SK-N-SH treated with all-trans-retinoic acid at 6 μM for 48 hours (cell line): ENCODE measurements at regions not wholly inside any gene's neighbourhood (a gene's known extent, or its start where the extent isn't known, plus 50 kb on each side); places are given as distances from the start of the nearest gene placed in this dataset.

Source experiments
- ATAC-seq: fragments of 200-7000 bp; cut with Tn5 transposase; 3 replicates; pipeline ENCODE4 v1.9.1; 2020; ENCODE audit warnings: mild to moderate bottlenecking, moderate library complexity
- ARNTL ChIP-seq: fragments of 450-650 bp; formaldehyde crosslinking; IDR thresholded peaks from 2 replicates; pipeline ENCODE4 v1.5.0; 2020; ENCODE audit warnings: low read depth, mild to moderate bottlenecking, moderate library complexity, borderline replicate concordance
- BACH2 ChIP-seq: fragments of 250-450 bp; sonication (Bioruptor Pico); IDR thresholded peaks from 2 replicates; pipeline ENCODE4 v1.9.0; 2021; ENCODE audit warnings: mild to moderate bottlenecking, borderline replicate concordance
- CSDC2 ChIP-seq: fragments of 250-450 bp; sonication (Bioruptor Pico); IDR thresholded peaks from 2 replicates; pipeline ENCODE4 v1.5.0; 2020; ENCODE audit warnings: mild to moderate bottlenecking, moderate library complexity
- CSRNP3 ChIP-seq: fragments of 250-450 bp; sonication (Bioruptor Pico); IDR thresholded peaks from 2 replicates; pipeline ENCODE4 v1.5.1; 2021; ENCODE audit warnings: mild to moderate bottlenecking, moderate library complexity
- ESRRG ChIP-seq: fragments of 250-450 bp; sonication (Bioruptor Pico); IDR thresholded peaks from 2 replicates; pipeline ENCODE4 v1.6.1; 2021; ENCODE audit warnings: mild to moderate bottlenecking
- GLIS3 ChIP-seq: fragments of 250-450 bp; sonication (Bioruptor Pico); IDR thresholded peaks from 2 replicates; pipeline ENCODE4 v1.5.0; 2020; ENCODE audit warnings: mild to moderate bottlenecking, moderate library complexity
- ISL1 ChIP-seq: fragments of 250-450 bp; sonication (Bioruptor Pico); IDR thresholded peaks from 2 replicates; pipeline ENCODE4 v2.1.2; 2022; ENCODE audit warnings: mild to moderate bottlenecking, moderate library complexity
- OSR1 ChIP-seq: fragments of 250-450 bp; sonication (Bioruptor Pico); IDR thresholded peaks from 2 replicates; pipeline ENCODE4 v1.8.0; 2022; ENCODE audit warnings: moderate library complexity, mild to moderate bottlenecking, inconsistent platforms
- SNAI2 ChIP-seq: fragments of 250-450 bp; sonication (Bioruptor Pico); IDR thresholded peaks from 2 replicates; pipeline ENCODE4 v1.5.0; 2020; ENCODE audit warnings: mild to moderate bottlenecking, moderate library complexity
- TCF4 ChIP-seq: fragments of 250-450 bp; sonication (Bioruptor Pico); IDR thresholded peaks from 2 replicates; pipeline ENCODE4 v1.8.0; 2021; ENCODE audit warnings: mild to moderate bottlenecking, moderate library complexity, borderline replicate concordance
- TOX ChIP-seq: fragments of 250-450 bp; sonication (Bioruptor Pico); IDR thresholded peaks from 2 replicates; pipeline ENCODE4 v1.8.0; 2021; ENCODE audit warnings: mild to moderate bottlenecking, moderate library complexity, borderline replicate concordance
- TSHZ2 ChIP-seq: fragments of 250-450 bp; sonication (Bioruptor Pico); IDR thresholded peaks from 2 replicates; pipeline ENCODE4 v1.5.0; 2020; ENCODE audit warnings: mild to moderate bottlenecking, moderate library complexity
- ZC3H10 ChIP-seq: fragments of 250-450 bp; sonication (Bioruptor Pico); IDR thresholded peaks from 2 replicates; pipeline ENCODE4 v1.5.1; 2021; ENCODE audit warnings: mild to moderate bottlenecking, moderate library complexity
- ZFP3 ChIP-seq: fragments of 250-450 bp; sonication (Bioruptor Pico); IDR thresholded peaks from 2 replicates; pipeline ENCODE4 v1.5.0; 2020; ENCODE audit warnings: mild to moderate bottlenecking, moderate library complexity
- ZFP30 ChIP-seq: fragments of 450-650 bp; formaldehyde crosslinking; IDR thresholded peaks from 2 replicates; pipeline ENCODE4 v1.5.0; 2022; ENCODE audit warnings: mild to moderate bottlenecking, moderate library complexity
- ZNF565 ChIP-seq: fragments of 450-650 bp; formaldehyde crosslinking; conservative IDR thresholded peaks from 2 replicates; pipeline ENCODE4 v1.5.0; 2020; ENCODE audit warnings: low read depth, mild to moderate bottlenecking, moderate library complexity
- ZNF70 ChIP-seq: fragments of 450-650 bp; formaldehyde crosslinking; IDR thresholded peaks from 2 replicates; pipeline ENCODE4 v1.5.0; 2020; ENCODE audit warnings: mild to moderate bottlenecking, moderate library complexity
- ZNF8 ChIP-seq: fragments of 450-650 bp; formaldehyde crosslinking; IDR thresholded peaks from 2 replicates; pipeline ENCODE4 v1.5.0; 2020; ENCODE audit warnings: mild to moderate bottlenecking, moderate library complexity
- TF ChIP-seq, protein P1 (sequence below): fragments of 250-450 bp; sonication (Bioruptor Pico); IDR thresholded peaks from 2 replicates; pipeline ENCODE4 v1.8.0; 2020; ENCODE audit warnings: mild to moderate bottlenecking, moderate library complexity, borderline replicate concordance
- TF ChIP-seq, protein P2 (sequence below): fragments of 250-450 bp; sonication (Bioruptor Pico); IDR thresholded peaks from 2 replicates; pipeline ENCODE4 v1.5.1; 2020; ENCODE audit warnings: low read depth, mild to moderate bottlenecking, moderate library complexity
- TF ChIP-seq, protein P3 (sequence below): fragments of 250-450 bp; sonication (Bioruptor Pico); IDR thresholded peaks from 2 replicates; pipeline ENCODE4 v1.8.0; 2021; ENCODE audit warnings: low read depth, mild to moderate bottlenecking, moderate library complexity, borderline replicate concordance

- no peak for ATAC-seq
- TF ChIP-seq ARNTL (CRISPR knock-in tag) = no peak
- TF ChIP-seq TSHZ2 (CRISPR knock-in tag) = no peak
- TF ChIP-seq, protein P1, sequence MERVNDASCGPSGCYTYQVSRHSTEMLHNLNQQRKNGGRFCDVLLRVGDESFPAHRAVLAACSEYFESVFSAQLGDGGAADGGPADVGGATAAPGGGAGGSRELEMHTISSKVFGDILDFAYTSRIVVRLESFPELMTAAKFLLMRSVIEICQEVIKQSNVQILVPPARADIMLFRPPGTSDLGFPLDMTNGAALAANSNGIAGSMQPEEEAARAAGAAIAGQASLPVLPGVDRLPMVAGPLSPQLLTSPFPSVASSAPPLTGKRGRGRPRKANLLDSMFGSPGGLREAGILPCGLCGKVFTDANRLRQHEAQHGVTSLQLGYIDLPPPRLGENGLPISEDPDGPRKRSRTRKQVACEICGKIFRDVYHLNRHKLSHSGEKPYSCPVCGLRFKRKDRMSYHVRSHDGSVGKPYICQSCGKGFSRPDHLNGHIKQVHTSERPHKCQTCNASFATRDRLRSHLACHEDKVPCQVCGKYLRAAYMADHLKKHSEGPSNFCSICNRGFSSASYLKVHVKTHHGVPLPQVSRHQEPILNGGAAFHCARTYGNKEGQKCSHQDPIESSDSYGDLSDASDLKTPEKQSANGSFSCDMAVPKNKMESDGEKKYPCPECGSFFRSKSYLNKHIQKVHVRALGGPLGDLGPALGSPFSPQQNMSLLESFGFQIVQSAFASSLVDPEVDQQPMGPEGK (CRISPR knock-in tag) = no peak
- no peak for TF ChIP-seq ZNF8 (CRISPR knock-in tag)
- TF ChIP-seq, protein P2, sequence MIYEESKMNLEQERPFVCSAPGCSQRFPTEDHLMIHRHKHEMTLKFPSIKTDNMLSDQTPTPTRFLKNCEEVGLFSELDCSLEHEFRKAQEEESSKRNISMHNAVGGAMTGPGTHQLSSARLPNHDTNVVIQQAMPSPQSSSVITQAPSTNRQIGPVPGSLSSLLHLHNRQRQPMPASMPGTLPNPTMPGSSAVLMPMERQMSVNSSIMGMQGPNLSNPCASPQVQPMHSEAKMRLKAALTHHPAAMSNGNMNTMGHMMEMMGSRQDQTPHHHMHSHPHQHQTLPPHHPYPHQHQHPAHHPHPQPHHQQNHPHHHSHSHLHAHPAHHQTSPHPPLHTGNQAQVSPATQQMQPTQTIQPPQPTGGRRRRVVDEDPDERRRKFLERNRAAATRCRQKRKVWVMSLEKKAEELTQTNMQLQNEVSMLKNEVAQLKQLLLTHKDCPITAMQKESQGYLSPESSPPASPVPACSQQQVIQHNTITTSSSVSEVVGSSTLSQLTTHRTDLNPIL (CRISPR knock-in tag) = no peak
- TF ChIP-seq CSRNP3 (CRISPR knock-in tag) = no peak
- no peak for TF ChIP-seq CSDC2
- TF ChIP-seq ZNF70 (CRISPR knock-in tag) = no peak
- no peak for TF ChIP-seq ESRRG (CRISPR knock-in tag)
- no peak for TF ChIP-seq OSR1 (CRISPR knock-in tag)
- no peak for TF ChIP-seq TOX (CRISPR knock-in tag)
- TF ChIP-seq, protein P3, sequence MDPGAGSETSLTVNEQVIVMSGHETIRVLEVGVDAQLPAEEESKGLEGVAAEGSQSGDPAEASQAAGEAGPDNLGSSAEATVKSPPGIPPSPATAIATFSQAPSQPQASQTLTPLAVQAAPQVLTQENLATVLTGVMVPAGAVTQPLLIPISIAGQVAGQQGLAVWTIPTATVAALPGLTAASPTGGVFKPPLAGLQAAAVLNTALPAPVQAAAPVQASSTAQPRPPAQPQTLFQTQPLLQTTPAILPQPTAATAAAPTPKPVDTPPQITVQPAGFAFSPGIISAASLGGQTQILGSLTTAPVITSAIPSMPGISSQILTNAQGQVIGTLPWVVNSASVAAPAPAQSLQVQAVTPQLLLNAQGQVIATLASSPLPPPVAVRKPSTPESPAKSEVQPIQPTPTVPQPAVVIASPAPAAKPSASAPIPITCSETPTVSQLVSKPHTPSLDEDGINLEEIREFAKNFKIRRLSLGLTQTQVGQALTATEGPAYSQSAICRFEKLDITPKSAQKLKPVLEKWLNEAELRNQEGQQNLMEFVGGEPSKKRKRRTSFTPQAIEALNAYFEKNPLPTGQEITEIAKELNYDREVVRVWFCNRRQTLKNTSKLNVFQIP (CRISPR knock-in tag) = no peak
- TF ChIP-seq ISL1 = no peak
- TF ChIP-seq GLIS3 = no peak
- no peak for TF ChIP-seq ZC3H10 (CRISPR knock-in tag)
- no peak for TF ChIP-seq TCF4 (CRISPR knock-in tag)
- no peak for TF ChIP-seq ZFP30
- TF ChIP-seq, all 23 proteins: peak for 0
Measured at GRCh38 chr18:75132098-75132870, 76.7 kb downstream of the PTGR3 start.

- TF ChIP-seq TOX (CRISPR knock-in tag) (no peak), TSHZ2 (CRISPR knock-in tag) (no peak), ISL1 (no peak), ARNTL (CRISPR knock-in tag) (no peak), ESRRG (CRISPR knock-in tag) (no peak), ZFP30 (no peak), SNAI2 (CRISPR knock-in tag) (no peak), GLIS3 (no peak), ZFP3 (CRISPR knock-in tag) (no peak), TCF4 (CRISPR knock-in tag) (no peak), ZNF565 (CRISPR knock-in tag) (no peak), ZNF70 (CRISPR knock-in tag) (no peak), BACH2 (CRISPR knock-in tag) (no peak), CSDC2 (no peak), ZNF8 (CRISPR knock-in tag) (no peak)
- TF ChIP-seq, protein P1 (CRISPR knock-in tag) = no peak
- TF ChIP-seq, protein P3 (CRISPR knock-in tag) = no peak
- TF ChIP-seq, all 23 proteins: peak for 0
- no peak for ATAC-seq
Measured at GRCh38 chr18:75131381-75132000, 77.4 kb downstream of the PTGR3 start.
